Endothelial cell (in vitro differentiated cells): ENCODE measurements at regions not wholly inside any gene's neighbourhood (a gene's known extent, or its start where the extent isn't known, plus 50 kb on each side); places are given as distances from the start of the nearest gene placed in this dataset.

ENCODE experiments used
- DNase-seq: peaks from one replicate; pipeline ENCODE4 v3.0.0; 2021; ENCODE audit warnings: low spot score
- H3K27ac Mint-ChIP-seq: one replicate; pipeline ENCODE4 v1.8.0; 2021; ENCODE audit warnings: mixed read lengths, inconsistent platforms; ENCODE audit not compliant: unreplicated experiment
- H3K27me3 Mint-ChIP-seq: one replicate; pipeline ENCODE4 v1.8.0; 2021; ENCODE audit warnings: mild to moderate bottlenecking, moderate library complexity, mixed read lengths, inconsistent platforms; ENCODE audit not compliant: unreplicated experiment
- H3K36me3 Mint-ChIP-seq: one replicate; pipeline ENCODE4 v1.8.0; 2021; ENCODE audit warnings: mild to moderate bottlenecking, low read depth, mixed read lengths, inconsistent platforms; ENCODE audit not compliant: unreplicated experiment
- H3K4me1 Mint-ChIP-seq: one replicate; pipeline ENCODE4 v1.8.0; 2021; ENCODE audit warnings: mild to moderate bottlenecking, mixed read lengths, inconsistent platforms; ENCODE audit not compliant: unreplicated experiment
- H3K4me3 Mint-ChIP-seq: one replicate; pipeline ENCODE4 v1.8.0; 2021; ENCODE audit warnings: mild to moderate bottlenecking, mixed read lengths, inconsistent platforms; ENCODE audit not compliant: unreplicated experiment
- H3K9me3 Mint-ChIP-seq: one replicate; pipeline ENCODE4 v1.8.0; 2021; ENCODE audit warnings: mixed read lengths, inconsistent platforms; ENCODE audit not compliant: unreplicated experiment
- TF ChIP-seq, protein P1 (sequence below): fragments of 200-600 bp; sonication (generic); IDR thresholded peaks from one replicate; pipeline ENCODE4 v1.5.0; 2021; ENCODE audit warnings: antibody characterized with exemption; ENCODE audit not compliant: unreplicated experiment

DNA sequence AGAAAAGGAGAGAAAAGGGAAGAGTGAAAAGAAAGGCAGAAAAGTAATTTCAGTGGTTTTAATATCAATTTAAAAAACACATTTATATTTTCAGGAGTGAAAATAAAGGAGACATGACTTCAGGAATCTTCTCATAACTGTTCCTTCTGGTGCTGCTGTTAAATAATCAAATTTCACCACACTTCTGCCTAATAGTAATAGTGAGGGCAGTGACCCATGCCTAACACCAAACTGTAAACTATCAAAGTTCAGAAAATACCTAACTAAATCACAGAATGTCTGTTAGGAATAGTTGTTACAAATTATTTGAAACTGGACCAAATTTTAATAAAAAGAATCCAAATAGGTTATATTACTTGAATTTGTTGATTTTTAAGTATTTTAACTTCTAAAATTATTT lies 169.4 kb downstream of the RPL10L start:
- no peaks in the 10 kb centered on the region for H3K4me1 Mint-ChIP-seq
- no peak overlapping the region for H3K4me3 Mint-ChIP-seq

DNA sequence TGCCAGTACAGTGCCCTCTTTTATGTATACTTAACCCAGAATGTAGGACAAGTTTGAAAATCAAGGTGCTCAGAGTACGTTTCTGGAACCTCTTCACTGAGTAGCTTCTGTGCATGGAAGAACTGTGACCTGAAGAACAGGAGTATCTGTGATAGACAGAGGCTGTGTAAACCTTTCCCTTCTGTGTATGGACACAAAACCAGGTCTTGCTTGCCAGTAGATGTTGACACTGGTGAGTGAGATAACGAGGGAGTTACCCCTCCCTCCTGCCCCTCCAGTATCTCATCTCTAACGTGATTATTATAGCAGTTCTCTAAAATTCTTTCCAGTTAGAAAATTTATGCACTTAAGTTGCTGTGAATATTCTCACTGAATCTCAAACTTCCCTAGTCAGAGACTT lies 170.8 kb downstream of the RPL10L start:
- TF ChIP-seq, protein P1, sequence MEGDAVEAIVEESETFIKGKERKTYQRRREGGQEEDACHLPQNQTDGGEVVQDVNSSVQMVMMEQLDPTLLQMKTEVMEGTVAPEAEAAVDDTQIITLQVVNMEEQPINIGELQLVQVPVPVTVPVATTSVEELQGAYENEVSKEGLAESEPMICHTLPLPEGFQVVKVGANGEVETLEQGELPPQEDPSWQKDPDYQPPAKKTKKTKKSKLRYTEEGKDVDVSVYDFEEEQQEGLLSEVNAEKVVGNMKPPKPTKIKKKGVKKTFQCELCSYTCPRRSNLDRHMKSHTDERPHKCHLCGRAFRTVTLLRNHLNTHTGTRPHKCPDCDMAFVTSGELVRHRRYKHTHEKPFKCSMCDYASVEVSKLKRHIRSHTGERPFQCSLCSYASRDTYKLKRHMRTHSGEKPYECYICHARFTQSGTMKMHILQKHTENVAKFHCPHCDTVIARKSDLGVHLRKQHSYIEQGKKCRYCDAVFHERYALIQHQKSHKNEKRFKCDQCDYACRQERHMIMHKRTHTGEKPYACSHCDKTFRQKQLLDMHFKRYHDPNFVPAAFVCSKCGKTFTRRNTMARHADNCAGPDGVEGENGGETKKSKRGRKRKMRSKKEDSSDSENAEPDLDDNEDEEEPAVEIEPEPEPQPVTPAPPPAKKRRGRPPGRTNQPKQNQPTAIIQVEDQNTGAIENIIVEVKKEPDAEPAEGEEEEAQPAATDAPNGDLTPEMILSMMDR = no peak
- H3K9me3 Mint-ChIP-seq = no peaks in the 10 kb centered on the region
- no peak for DNase-seq
- peaks cover 2% of the 10 kb centered on the region for H3K27me3 Mint-ChIP-seq
- no peak overlapping the region for H3K4me3 Mint-ChIP-seq
- no peak overlapping the region for H3K27ac Mint-ChIP-seq
- no peaks in the 10 kb centered on the region for H3K36me3 Mint-ChIP-seq
- H3K4me1 Mint-ChIP-seq = no peaks in the 10 kb centered on the region

More for the DNA sequence above, 169.4 kb downstream of the RPL10L start:
- Mint-ChIP-seq H3K36me3 (no peaks in the 10 kb centered on the region), H3K27me3 (peaks cover 2% of the 10 kb centered on the region), H3K27ac (no peak overlapping the region), H3K9me3 (no peaks in the 10 kb centered on the region)
- no peak for DNase-seq
- TF ChIP-seq, protein P1 = no peak

GRCh38 chr14:46472261-46472660 lies 179.3 kb downstream of the RPL10L start:
- H3K27me3 Mint-ChIP-seq = no peaks in the 10 kb centered on the region
- H3K27ac Mint-ChIP-seq = no peak overlapping the region
- no peak overlapping the region for H3K4me3 Mint-ChIP-seq
- TF ChIP-seq, protein P1 = no peak
- H3K4me1 Mint-ChIP-seq = no peaks in the 10 kb centered on the region
- no peaks in the 10 kb centered on the region for H3K36me3 Mint-ChIP-seq
- no peaks in the 10 kb centered on the region for H3K9me3 Mint-ChIP-seq
- no peak for DNase-seq

- H3K27me3 Mint-ChIP-seq = no peaks in the 10 kb centered on the region
- DNase-seq = no peak
- H3K27ac Mint-ChIP-seq = no peak overlapping the region
- no peak overlapping the region for H3K4me3 Mint-ChIP-seq
- H3K4me1 Mint-ChIP-seq = no peaks in the 10 kb centered on the region
- no peaks in the 10 kb centered on the region for H3K9me3 Mint-ChIP-seq
- TF ChIP-seq, protein P1 = no peak
- no peaks in the 10 kb centered on the region for H3K36me3 Mint-ChIP-seq
Observed at GRCh38 chr14:46464341-46464740, 187.2 kb downstream of the RPL10L start.

DNA sequence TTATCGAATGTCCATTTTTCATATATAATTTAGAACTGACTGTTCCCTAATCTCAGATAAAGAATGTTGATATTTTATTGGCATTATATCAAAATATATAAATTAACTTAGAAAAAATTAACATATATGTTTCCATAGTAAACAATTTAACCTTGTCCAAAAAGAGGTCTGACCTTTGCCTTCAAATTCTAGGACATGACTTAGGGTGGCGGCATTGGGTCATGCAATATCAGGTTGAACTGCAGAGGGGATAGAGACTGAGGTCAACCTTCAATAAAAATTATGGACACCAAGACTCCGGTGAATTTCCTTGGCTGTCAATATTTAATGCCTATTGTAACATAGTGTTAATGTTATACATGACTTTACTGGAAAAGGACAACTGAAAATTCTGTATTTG lies 199.8 kb downstream of the RPL10L start:
- Mint-ChIP-seq H3K27ac (no peak overlapping the region), H3K4me3 (no peak overlapping the region), H3K4me1 (no peaks in the 10 kb centered on the region), H3K36me3 (no peaks in the 10 kb centered on the region), H3K9me3 (no peaks in the 10 kb centered on the region), H3K27me3 (peaks cover 2% of the 10 kb centered on the region)
- TF ChIP-seq, protein P1 = no peak
- DNase-seq = no peak
